ENCODE measurements at regions not wholly inside any gene's neighbourhood (a gene's known extent, or its start where the extent isn't known, plus 50 kb on each side); places are given as distances from the start of the nearest gene placed in this dataset.

DNA sequence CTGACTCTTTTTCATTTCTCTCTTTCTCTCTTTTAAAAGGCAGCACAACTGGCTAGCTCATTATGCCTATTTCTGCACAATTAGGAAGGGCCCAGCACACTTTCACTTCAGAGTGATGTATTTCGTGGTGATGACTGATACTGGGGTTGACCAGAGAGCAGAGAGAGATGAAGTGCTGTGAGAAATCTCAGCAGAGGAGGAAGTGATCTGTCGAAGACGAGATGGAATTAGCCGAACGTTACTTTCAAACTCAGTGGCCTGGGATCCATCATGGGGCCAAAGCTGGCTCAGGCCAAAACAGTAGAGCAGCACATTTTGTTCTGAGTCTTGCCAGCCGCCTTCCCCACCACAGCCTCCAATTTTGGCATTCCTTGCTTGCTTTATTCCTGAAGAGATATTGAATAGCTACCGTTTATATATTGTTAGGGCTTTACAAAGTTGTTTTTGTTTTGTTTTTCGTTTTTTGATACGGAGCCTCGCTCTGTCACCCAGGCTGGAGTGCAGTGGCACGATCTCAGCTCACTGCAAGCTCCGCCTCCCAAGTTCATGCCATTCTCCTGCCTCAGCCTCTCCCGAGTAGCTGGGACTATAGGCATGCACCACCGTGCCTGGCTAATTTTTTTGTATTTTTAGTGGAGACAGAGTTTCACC is 213.2 kb upstream of the ECI2 start:
- H3K27me3 Mint-ChIP-seq (ENCODE audit: low read depth in 2 of 2) = no peaks in the 10 kb centered on the region
- no peak for TF ChIP-seq CTCF (IDR thresholded peaks at IDR 0.05)
- DNase-seq (no peak), ATAC-seq (no peak)
- Histone ChIP-seq H3K27ac (ENCODE audit: low read length) (no peak overlapping the region), H3K36me3 (ENCODE audit: control insufficient read depth, insufficient read depth, low read length) (no peaks in the 10 kb centered on the region), H3K4me1 (ENCODE audit: control insufficient read depth, insufficient read depth, low read length) (no peaks in the 10 kb centered on the region), H3K9me3 (ENCODE audit: control insufficient read depth, insufficient read depth, low read length) (no peaks in the 10 kb centered on the region), H3K27me3 (ENCODE audit: control insufficient read depth, insufficient read depth, low read length) (no peaks in the 10 kb centered on the region), H3K4me3 (ENCODE audit: low read length) (no peak overlapping the region)
- no peaks in the 10 kb centered on the region for H3K9me3 Mint-ChIP-seq
- no peaks in the 10 kb centered on the region for H3K4me1 Mint-ChIP-seq
- no peak overlapping the region for H3K27ac Mint-ChIP-seq
- H3K4me3 Mint-ChIP-seq = no peak overlapping the region
- no peaks in the 10 kb centered on the region for H3K36me3 Mint-ChIP-seq
- 81% methylated on average over 14 of the region's 14 CpGs for WGBS (ENCODE audit: insufficient coverage)
- intact Hi-C loops (cut with micrococcal nuclease) = no loop called here

GRCh38 chr6:4347877-4348276 is 212.5 kb upstream of the ECI2 start:
- no peaks in the 10 kb centered on the region for H3K4me1 Mint-ChIP-seq
- H3K27ac ChIP-seq (ENCODE audit: low read length) = no peak overlapping the region

GRCh38 chr6:4346659-4347333 is 211.4 kb upstream of the ECI2 start:
- H3K36me3 ChIP-seq (ENCODE audit: control insufficient read depth, insufficient read depth, low read length) = no peaks in the 10 kb centered on the region
- no peaks in the 10 kb centered on the region for H3K4me1 ChIP-seq (ENCODE audit: control insufficient read depth, insufficient read depth, low read length)
- no peak overlapping the region for H3K4me3 ChIP-seq (ENCODE audit: low read length)
- Mint-ChIP-seq H3K36me3 (no peaks in the 10 kb centered on the region), H3K4me1 (no peaks in the 10 kb centered on the region), H3K27me3 (ENCODE audit: low read depth in 2 of 2) (peaks cover 0 to 12% of the 10 kb centered on the region in 2 donors), H3K4me3 (no peak overlapping the region), H3K27ac (no peak overlapping the region), H3K9me3 (no peaks in the 10 kb centered on the region)
- no peaks in the 10 kb centered on the region for H3K9me3 ChIP-seq (ENCODE audit: control insufficient read depth, insufficient read depth, low read length)
- no peak overlapping the region for H3K27ac ChIP-seq (ENCODE audit: low read length)
- ATAC-seq = no peak
- 93% methylated on average over 6 of the region's 6 CpGs for WGBS (ENCODE audit: insufficient coverage)
- DNase-seq = no peak
- H3K27me3 ChIP-seq (ENCODE audit: control insufficient read depth, insufficient read depth, low read length) = no peaks in the 10 kb centered on the region
- intact Hi-C loops (cut with micrococcal nuclease) = no loop called here
- TF ChIP-seq CTCF (IDR thresholded peaks at IDR 0.05) = no peak

More at GRCh38 chr6:4347877-4348276, 212.5 kb upstream of the ECI2 start:
- intact Hi-C loops (cut with micrococcal nuclease) = no loop called here
- Histone ChIP-seq H3K27me3 (ENCODE audit: control insufficient read depth, insufficient read depth, low read length) (no peaks in the 10 kb centered on the region), H3K9me3 (ENCODE audit: control insufficient read depth, insufficient read depth, low read length) (no peaks in the 10 kb centered on the region), H3K4me1 (ENCODE audit: control insufficient read depth, insufficient read depth, low read length) (no peaks in the 10 kb centered on the region), H3K36me3 (ENCODE audit: control insufficient read depth, insufficient read depth, low read length) (no peaks in the 10 kb centered on the region), H3K4me3 (ENCODE audit: low read length) (no peak overlapping the region)
- no peak for TF ChIP-seq CTCF (IDR thresholded peaks at IDR 0.05)
- ATAC-seq (no peak), DNase-seq (no peak)
- H3K27ac Mint-ChIP-seq = no peak overlapping the region
- WGBS (ENCODE audit: insufficient coverage) = 91% methylated on average over 9 of the region's 9 CpGs
- H3K9me3 Mint-ChIP-seq = no peaks in the 10 kb centered on the region
- H3K4me3 Mint-ChIP-seq = no peak overlapping the region
- H3K36me3 Mint-ChIP-seq = no peaks in the 10 kb centered on the region
- H3K27me3 Mint-ChIP-seq (ENCODE audit: low read depth in 2 of 2) = peaks cover 0 to 6% of the 10 kb centered on the region in 2 donors
